Femur (tissue), 1 donor: ENCODE measurements at regions not wholly inside any gene's neighbourhood (a gene's known extent, or its start where the extent isn't known, plus 50 kb on each side); places are given as distances from the start of the nearest gene placed in this dataset.
"Not testable (repeated sequence)": the region's sequence is repeated elsewhere in the genome, so short reads cannot be mapped to it uniquely, and the experiment has no call there.

Experiments used
- DNase-seq: peaks from one replicate; pipeline ENCODE4 v3.0.0-alpha.2; 2017

DNA sequence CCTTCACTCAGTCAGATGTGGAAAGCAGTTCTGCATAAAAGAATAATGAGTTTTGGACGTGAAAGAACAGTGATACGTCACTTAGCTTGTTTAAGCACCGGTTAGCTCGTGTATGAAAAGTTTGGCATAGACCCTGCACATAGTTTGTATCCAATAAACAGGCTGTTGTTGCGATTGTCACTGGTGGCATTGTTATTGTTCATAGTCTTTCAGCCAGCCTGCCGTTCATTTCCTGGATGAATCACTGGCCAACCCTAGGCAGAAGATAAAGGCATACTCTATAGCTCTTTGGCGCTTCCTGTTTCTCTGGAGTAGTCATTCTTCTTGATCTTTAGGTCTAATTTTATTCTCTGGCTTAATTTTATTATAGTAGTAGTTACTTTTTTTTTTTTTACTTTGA lies 57.8 kb upstream of the ANKRD30A start:
- DNase-seq = no peak

- not testable (repeated sequence) for DNase-seq
Measured at GRCh38 chr10:37062296-37062695, 63.1 kb upstream of the ANKRD30A start.

DNA sequence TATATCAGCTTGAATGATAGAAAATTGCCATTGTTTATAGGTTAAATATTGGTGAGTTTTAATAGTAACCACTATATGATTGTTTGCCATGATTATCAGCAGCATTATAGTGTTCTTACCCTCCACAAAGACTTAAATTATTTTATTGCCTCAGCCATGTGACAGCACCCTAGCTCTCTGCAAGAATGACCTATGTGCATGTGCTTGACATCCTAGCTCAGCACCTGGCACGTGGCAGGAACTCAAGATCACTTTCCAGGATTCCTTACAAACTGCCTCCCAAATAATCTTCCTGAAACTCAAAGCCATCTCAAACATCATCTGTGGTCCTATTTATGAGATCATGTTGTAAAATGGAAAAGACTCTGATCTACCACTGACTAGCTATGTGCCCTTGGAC lies 68.1 kb upstream of the ANKRD30A start:
- no peak for DNase-seq

GRCh38 chr10:37053476-37053875 lies 71.9 kb upstream of the ANKRD30A start:
- DNase-seq = no peak

DNA sequence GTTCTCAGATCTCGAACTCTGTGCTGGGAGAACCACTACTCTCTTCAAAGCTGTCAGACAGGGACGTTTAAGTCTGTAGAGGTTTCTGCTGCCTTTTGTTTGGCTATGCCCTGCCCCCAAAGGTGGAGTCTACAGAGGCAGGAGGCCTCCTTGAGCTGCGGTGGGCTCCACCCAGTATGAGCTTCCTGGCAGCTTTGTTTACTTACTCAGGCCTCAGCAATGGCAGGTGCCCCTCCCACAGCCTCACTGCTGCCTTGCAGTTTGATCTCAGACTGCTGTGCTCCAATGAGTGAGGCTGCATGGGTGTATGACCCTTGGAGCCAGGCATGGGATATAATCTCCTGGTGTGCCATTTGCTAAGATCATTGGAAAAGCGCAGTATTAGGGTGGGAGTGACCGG lies 75.4 kb upstream of the ANKRD30A start:
- DNase-seq = not testable (repeated sequence)

- not testable (repeated sequence) for DNase-seq
Measured at GRCh38 chr10:37044319-37044718, 81.1 kb upstream of the ANKRD30A start.

DNA sequence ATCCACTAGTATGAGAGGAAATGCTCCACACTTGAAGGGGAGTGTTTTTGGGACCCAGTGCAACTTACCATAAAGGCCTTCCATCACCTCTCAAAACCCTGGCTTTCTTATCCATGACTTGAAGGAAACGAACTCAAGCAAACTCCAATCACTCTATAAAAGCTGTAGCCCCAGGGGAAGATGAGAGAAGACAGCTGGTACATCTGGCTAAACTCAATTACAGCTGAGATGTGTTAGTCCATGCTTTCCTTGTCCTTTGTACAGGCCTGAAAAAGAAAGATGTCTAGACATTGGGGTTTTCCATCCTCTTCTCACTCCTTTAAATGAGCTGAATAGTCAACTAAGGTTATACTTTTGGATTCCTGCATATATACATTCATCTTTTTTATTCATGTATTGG lies 89.5 kb upstream of the ANKRD30A start:
- no peak for DNase-seq

- no peak for DNase-seq
Measured at GRCh38 chr10:37015498-37015897, 109.9 kb upstream of the ANKRD30A start.

- DNase-seq = no peak
Measured at GRCh38 chr10:37010741-37011140, 114.7 kb upstream of the ANKRD30A start.

DNA sequence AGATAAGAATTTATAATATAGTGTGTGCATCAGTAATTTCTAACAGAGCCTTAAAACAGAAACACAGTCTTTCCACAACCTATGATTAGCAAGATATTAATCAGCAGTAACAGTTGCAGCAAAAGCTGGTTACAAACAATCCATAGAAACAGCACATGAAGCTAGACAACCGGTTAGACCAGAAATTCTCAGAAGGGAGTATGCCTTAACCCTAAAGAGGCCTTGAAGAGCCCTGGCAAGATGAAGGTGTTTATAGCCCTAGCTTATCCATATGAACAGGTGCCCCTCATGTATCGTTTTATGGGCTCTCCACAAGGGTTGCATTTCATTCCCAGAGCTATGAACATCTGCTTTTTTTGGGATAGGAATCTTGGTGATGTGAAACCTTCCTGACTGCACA lies 117.1 kb upstream of the ANKRD30A start:
- not testable (repeated sequence) for DNase-seq

DNA sequence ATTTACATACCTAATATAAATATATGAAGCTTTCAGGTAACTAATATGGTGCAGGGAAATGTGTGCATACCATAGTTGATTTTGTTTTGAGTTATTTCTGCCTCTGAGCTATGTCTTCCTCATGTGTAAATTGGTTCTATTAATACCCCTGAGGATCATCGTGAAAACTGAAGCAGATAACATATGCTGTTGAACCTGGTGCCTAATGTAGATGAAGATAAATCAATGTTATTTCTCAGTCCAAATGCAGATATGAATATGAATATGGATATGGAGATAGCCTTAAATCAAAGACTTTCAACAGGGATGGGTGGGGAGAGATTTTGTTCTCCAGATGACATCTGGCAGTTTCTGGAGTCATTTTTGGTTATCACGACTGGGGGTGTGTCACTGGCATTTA lies 122.3 kb upstream of the ANKRD30A start:
- DNase-seq = no peak

- not testable (repeated sequence) for DNase-seq
Measured at GRCh38 chr10:36995806-36996205, 129.6 kb upstream of the ANKRD30A start.

DNA sequence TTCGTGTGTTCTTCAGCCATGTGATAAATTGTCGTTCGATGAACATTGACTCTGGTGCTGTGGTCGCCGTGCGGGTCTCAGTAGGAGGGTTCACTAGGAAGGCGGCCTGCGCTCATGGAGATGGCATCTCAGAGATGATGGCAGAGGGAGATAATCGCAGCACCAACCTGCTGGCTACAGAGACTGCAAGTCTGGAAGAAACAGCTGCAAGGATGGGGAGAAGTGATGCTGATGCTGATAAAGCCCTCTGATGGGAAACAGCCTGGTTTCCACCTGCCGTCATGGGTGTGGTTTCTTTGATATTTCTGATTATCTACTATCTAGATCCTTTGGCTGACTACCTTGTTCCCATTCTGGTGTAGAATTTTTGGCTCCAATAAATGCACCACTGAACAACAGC lies 130.5 kb upstream of the ANKRD30A start:
- DNase-seq = no peak

DNA sequence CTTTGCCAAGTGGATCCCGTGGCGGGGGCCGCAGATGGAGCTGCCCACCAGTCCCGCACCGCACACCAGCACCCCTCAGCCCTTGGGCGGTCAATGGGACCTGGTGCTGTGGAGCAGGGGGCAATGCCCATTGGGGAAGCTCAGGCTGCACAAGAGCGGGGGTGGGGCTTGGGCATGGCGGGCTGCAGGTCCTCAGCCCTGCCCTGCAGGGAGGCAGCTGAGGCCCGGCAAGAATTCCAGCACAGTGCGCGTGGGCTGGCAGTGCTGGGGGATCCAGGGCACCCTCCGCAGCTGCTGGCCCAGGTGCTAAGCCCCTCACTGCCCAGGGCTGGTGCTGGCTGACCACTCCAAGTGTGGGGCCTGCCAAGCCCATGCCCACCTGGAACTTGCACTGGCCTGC lies 136.2 kb upstream of the ANKRD30A start:
- no peak for DNase-seq

DNA sequence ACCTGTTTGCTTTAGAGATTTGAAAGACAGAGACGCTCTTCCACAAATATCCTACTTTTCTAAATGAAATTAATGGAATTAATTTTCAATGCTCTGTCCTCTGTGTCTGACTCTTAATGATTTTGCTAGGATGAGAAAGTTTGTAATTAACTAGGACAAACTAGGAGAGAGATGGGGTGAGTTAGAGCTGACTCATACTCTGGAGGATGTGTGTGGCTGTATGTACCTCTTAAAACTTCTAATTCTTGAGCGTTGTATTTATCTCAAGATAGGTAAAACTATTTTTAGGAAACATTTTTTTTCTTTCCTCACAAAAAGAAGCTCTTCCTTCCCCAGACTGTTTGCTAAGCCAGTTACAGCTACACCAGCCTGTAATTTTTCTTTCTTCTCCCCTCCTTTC lies 178.8 kb upstream of the ANKRD30A start:
- no peak for DNase-seq

DNA sequence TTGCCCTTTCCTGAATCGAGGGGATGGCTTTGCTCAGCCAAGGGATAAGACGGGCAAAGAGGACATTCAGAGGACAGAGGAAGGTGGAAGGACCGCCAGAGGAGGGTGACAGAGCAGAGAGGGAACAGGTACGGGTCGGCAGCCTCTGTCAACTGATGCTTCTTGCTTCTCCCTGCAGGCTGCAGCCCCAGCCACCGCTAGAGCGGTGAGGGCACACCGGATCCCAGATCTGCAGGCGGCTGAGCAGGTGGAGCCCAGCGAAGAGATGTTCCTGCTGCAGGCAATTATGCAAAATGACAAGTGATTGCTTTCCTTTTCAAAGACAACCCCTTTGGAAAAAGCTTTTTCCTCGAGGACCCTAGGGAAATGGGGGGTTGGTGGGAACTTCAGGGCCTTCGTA lies 181.9 kb upstream of the ANKRD30A start:
- no peak for DNase-seq

DNA sequence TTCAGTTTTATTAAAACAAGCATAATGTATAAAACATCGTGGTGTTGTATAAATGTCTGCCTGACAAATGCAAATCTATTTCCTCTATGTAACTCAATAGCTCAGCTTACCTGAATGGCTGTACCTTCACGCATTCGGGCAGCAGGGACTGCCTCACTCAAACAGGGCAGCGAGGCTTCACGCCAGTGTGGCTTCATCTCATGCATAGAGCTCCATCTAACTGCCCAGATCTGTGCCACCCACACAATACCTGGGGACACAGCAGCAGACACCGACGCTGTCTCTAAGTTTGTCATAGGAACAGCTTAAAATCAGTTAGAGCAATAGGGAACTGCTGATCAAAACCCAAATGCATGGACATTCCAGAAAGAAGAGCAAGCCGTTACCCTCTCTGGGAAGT lies 182.8 kb upstream of the ANKRD30A start:
- DNase-seq = no peak

- no peak for DNase-seq
Measured at GRCh38 chr10:36903040-36903439, 222.4 kb upstream of the ANKRD30A start.

DNA sequence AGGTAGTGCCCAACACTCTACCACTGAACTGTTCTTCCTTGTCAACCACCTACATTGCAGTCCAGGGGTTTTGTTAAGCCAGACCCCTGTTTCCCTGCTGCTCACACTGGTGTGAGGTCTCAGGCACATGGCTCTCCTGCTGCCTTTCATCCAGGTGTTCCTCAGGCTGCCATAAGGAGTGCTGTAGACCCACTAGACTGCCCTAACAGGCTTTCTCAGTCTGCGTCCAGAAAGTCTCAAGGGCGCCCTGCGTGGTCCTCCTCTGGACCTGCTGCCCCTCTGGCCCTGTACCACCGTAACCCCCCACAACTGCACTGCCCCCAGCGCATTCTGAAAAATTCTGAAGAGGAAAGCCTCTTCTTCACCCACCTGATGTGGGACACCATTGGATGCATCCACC lies 225.7 kb upstream of the ANKRD30A start:
- no peak for DNase-seq

DNA sequence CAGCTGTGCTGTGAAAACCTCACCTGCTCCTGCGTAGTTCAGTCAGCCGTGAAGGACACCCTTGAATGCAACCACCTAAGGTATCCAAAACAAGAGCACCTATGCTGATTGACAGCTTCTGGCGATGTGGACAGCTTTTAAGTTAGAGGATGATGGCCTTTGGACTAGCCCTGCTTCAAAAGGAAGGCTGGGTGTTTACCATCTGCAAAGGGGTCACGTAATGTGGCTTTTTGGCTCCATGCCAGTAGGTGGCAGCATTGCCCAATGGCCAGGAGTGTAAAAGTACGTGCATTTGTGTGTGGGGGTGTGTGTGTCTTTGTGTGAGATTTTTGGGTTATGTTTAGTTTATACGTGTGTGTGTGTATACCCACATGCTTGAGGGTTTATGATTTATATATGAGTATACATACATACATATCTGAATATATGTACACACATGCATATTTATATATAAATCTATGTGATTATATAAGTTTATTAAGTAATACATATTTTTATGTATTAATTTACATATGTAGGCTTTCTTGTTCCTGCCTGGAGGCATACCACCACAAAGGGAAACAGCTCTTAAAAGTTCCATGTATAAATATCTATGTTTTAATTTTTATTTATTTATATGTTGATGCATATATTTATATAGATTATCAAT lies 236.3 kb upstream of the ANKRD30A start:
- DNase-seq = no peak

- no peak for DNase-seq
Measured at GRCh38 chr10:36886303-36886891, 239.0 kb upstream of the ANKRD30A start.

DNA sequence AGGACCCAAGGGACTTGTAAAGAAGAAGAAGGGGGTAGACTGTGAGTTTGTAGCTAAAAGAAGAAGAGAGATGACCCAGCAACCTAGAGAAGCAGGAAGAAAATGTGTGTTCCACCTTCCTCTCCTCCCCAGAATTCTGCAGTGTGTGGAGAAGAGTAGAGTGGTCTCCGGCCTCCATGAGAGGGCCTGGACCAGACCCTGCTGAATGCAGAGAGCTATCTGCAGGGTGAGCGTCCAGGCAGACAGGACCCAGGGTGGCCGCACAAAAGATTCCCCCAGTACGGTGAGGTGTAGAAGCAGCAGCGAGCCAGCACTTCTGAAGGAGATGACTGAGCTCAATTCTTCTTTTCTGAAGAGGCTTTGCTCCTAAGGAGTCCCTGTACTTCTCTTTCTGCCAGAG lies 239.7 kb upstream of the ANKRD30A start:
- no peak for DNase-seq

DNA sequence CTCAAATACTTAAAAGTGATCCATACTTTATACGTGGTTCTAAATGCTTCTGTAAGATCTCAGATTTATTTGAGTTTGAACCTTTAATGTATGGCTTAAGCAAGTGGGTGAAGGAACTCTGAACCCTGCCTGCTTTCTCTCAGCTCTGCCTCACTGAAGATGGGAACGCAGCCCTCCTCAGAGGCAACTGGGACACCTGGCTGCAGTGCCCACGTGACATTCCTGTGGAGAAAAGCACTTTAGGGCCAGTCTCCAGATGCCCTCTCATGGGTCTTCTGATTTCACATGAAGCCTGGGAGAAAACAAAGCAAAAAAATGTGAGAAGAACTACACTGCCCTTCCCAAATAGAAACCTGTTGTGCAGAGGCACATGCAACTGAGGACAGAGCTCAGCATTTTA lies 242.6 kb upstream of the ANKRD30A start:
- DNase-seq = no peak

- no peak for DNase-seq
Measured at GRCh38 chr10:36880898-36881297, 244.5 kb upstream of the ANKRD30A start.

GRCh38 chr10:36872702-36873393 lies 252.6 kb upstream of the ANKRD30A start:
- no peak for DNase-seq
